AG04450 (cell line): ENCODE measurements at regions not wholly inside any gene's neighbourhood (a gene's known extent, or its start where the extent isn't known, plus 50 kb on each side); places are given as distances from the start of the nearest gene placed in this dataset.

Source experiments
- CTCF ChIA-PET: fragments of 300-600, 350-600 bp; formaldehyde crosslinking; extraction: SDS; loops from one replicate; lab custom pipeline; 2022; ENCODE audit warnings: antibody characterized with exemption, inconsistent platforms; lab: Charles Lee
- POLR2A ChIA-PET: fragments of 350-600 bp; formaldehyde crosslinking; extraction: SDS; loops from one replicate; lab custom pipeline; 2021; ENCODE audit warnings: antibody characterized with exemption, inconsistent platforms; lab: Yijun Ruan, JAX
- DNase-seq: peaks from one replicate; pipeline ENCODE4 v3.0.0-alpha.2; 2011; ENCODE audit warnings: low read depth, low spot score
- H3K27ac ChIP-seq: one replicate; pipeline ENCODE4 v1.5.1; 2012; ENCODE audit warnings: low read depth, low read length, control low read depth
- H3K27me3 ChIP-seq: one replicate; pipeline ENCODE4 v1.6.0; 2012; ENCODE audit warnings: low read length; ENCODE audit not compliant: control insufficient read depth, insufficient read depth
- H3K4me3 ChIP-seq: 2 replicates; pipeline ENCODE4 v1.5.1; 2011; ENCODE audit warnings: mild to moderate bottlenecking, low read depth, low read length, control low read depth
- H3K9me3 ChIP-seq: 2 replicates; pipeline ENCODE4 v1.5.1; 2012; ENCODE audit warnings: low read length; ENCODE audit not compliant: control insufficient read depth, insufficient read depth
- TF ChIP-seq, protein P1 (sequence below): IDR thresholded peaks from 2 replicates; pipeline ENCODE4 v1.5.1; 2011; ENCODE audit warnings: low read depth, low read length, control low read depth, inconsistent platforms

DNA sequence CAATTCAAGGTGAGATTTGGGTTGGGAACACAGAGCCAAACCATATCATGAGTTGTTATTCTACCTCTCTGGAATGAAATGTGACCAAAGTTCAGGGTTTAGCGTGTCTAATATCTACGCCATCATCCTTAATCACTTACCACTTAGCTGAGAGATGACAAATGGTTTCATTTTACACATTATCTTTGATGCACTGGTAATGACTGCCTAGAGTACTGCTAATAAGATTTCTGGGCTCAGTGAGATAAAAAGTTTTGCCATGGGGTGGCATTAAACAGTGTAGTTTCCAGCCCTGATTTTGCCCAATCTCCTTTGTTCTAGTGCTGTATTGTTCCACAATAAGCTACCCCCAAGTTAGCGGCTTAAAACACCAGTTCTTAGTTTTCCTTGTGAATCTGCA, 367.2 kb downstream of the MLLT3 start:
- ChIA-PET CTCF (no interaction called here), POLR2A (no interaction called here)
- H3K9me3 ChIP-seq, result no peaks in the 10 kb centered on the region
- no peaks in the 10 kb centered on the region for H3K27me3 ChIP-seq
- no peak overlapping the region for H3K4me3 ChIP-seq
- DNase-seq, result no peak
- TF ChIP-seq, protein P1, sequence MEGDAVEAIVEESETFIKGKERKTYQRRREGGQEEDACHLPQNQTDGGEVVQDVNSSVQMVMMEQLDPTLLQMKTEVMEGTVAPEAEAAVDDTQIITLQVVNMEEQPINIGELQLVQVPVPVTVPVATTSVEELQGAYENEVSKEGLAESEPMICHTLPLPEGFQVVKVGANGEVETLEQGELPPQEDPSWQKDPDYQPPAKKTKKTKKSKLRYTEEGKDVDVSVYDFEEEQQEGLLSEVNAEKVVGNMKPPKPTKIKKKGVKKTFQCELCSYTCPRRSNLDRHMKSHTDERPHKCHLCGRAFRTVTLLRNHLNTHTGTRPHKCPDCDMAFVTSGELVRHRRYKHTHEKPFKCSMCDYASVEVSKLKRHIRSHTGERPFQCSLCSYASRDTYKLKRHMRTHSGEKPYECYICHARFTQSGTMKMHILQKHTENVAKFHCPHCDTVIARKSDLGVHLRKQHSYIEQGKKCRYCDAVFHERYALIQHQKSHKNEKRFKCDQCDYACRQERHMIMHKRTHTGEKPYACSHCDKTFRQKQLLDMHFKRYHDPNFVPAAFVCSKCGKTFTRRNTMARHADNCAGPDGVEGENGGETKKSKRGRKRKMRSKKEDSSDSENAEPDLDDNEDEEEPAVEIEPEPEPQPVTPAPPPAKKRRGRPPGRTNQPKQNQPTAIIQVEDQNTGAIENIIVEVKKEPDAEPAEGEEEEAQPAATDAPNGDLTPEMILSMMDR, result no peak
- H3K27ac ChIP-seq, result no peak overlapping the region

DNA sequence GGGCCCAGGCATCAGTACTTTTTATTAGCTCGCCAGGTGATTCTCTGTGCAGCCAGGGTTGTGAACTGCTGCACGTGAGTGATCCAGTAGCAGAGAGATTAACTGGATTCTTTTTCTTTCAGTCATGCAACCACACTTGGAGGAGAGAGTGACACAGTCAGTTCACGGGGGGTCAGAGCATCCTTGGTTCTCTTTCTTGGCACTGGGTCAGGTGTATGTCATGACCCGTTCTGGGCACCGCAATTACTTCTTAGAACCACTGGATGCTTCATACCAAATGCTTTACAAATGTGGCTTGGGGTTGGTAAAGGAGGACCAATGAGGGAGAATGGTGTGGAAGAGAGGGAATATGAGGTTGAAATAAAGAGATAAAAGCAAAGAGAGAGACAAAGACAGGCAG, 368.7 kb downstream of the MLLT3 start:
- Histone ChIP-seq H3K27ac (no peak overlapping the region), H3K4me3 (no peak overlapping the region), H3K9me3 (no peaks in the 10 kb centered on the region), H3K27me3 (no peaks in the 10 kb centered on the region)
- ChIA-PET POLR2A (no interaction called here), CTCF (no interaction called here)
- no peak for DNase-seq
- TF ChIP-seq, protein P1, result no peak

DNA sequence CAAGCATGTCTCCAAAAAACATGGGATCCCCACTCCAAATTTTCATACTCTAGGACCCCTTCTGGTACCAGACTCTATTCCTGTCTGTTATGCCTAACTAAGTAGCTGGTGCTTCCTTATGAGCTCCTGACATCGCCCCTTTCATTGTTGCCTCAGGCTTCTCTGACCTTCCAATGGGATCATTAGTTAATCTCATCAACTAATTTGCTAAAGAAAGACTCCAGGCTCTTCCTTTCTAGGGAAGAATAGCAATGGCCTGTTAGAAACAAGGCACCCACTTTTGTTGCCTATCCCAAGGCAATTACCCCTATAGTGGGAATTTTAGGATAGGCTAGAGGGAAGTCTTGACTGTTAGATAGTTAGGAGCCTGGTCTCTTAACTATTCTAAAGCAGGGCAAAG, 369.5 kb downstream of the MLLT3 start:
- Histone ChIP-seq H3K9me3 (no peaks in the 10 kb centered on the region), H3K27ac (no peak overlapping the region), H3K27me3 (peaks cover 2% of the 10 kb centered on the region), H3K4me3 (no peak overlapping the region)
- TF ChIP-seq, protein P1, result no peak
- CTCF ChIA-PET, result no interaction called here
- no peak for DNase-seq
- POLR2A ChIA-PET, result no interaction called here

DNA sequence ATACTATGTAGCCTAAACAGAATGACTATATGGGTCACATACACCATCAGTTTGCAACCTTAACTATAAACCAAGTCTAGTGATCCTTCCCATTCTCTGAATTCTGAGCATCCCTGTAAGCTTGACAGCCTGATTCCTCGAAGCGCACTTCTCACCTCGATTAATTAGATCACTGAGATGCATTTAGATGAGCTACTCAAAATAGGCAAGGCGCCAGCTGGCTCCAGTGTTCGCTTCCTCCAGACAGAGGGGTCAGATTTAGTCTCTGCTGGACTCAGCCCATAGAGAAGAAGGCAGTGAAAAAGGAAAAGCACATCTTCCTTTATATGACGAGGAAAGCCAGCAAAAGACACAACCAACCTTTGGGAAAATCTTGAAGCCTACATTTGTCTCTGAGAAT, 371.5 kb downstream of the MLLT3 start:
- Histone ChIP-seq H3K4me3 (no peak overlapping the region), H3K27ac (no peak overlapping the region), H3K9me3 (no peaks in the 10 kb centered on the region), H3K27me3 (peaks cover 2% of the 10 kb centered on the region)
- DNase-seq, result no peak
- TF ChIP-seq, protein P1, result no peak
- CTCF ChIA-PET, result no interaction called here
- POLR2A ChIA-PET, result no interaction called here

GRCh38 chr9:20244271-20244670, 378.0 kb downstream of the MLLT3 start:
- TF ChIP-seq, protein P1, result no peak
- CTCF ChIA-PET, result no interaction called here
- H3K27ac ChIP-seq, result no peak overlapping the region
- H3K27me3 ChIP-seq, result peaks cover 11% of the 10 kb centered on the region
- H3K9me3 ChIP-seq, result no peaks in the 10 kb centered on the region
- POLR2A ChIA-PET, result no interaction called here
- DNase-seq, result no peak
- no peak overlapping the region for H3K4me3 ChIP-seq
